SK-N-SH (cell line): ENCODE measurements at regions not wholly inside any gene's neighbourhood (a gene's known extent, or its start where the extent isn't known, plus 50 kb on each side); places are given as distances from the start of the nearest gene placed in this dataset.

Experiments used
- CHD2 ChIP-seq: fragments of 150-350 bp; IDR thresholded peaks from 2 replicates; pipeline ENCODE4 v1.6.1; 2018; ENCODE audit warnings: low read length; ENCODE audit not compliant: partially characterized antibody
- NFIC ChIP-seq: IDR thresholded peaks from 2 replicates; pipeline ENCODE4 v1.4.0; 2012; ENCODE audit warnings: borderline replicate concordance
- RCOR1 ChIP-seq: fragments of 150-350 bp; IDR thresholded peaks from 2 replicates; pipeline ENCODE4 v1.6.1; 2017; ENCODE audit warnings: antibody characterized with exemption, low read length
- SMC3 ChIP-seq: IDR thresholded peaks from 2 replicates; pipeline ENCODE4 v1.6.1; 2012; ENCODE audit warnings: low read depth, low read length, improper control_type of control experiment
- TEAD4 ChIP-seq: IDR thresholded peaks from 2 replicates; pipeline ENCODE4 v1.4.0; 2012; ENCODE audit warnings: mild to moderate bottlenecking, borderline replicate concordance; ENCODE audit not compliant: insufficient read depth
- YY1 ChIP-seq: IDR thresholded peaks from 2 replicates; pipeline ENCODE4 v1.4.0; 2012; ENCODE audit warnings: low read depth, mild to moderate bottlenecking
- TF ChIP-seq, protein P1 (sequence below): IDR thresholded peaks from 2 replicates; pipeline ENCODE4 v1.4.0; 2012; ENCODE audit warnings: low read depth
- TF ChIP-seq, protein P2 (sequence below): fragments of 200-600 bp; sonication (generic); IDR thresholded peaks from 2 replicates; pipeline ENCODE4 v1.6.1; 2017; ENCODE audit warnings: antibody characterized with exemption, mild to moderate bottlenecking, moderate library complexity
- TF ChIP-seq, protein P3 (sequence below): IDR thresholded peaks from 2 replicates; pipeline ENCODE4 v1.6.1; 2012; ENCODE audit warnings: mild to moderate bottlenecking, low read depth, low read length, moderate library complexity
- TF ChIP-seq, protein P4 (sequence below): fragments of 150-350 bp; IDR thresholded peaks from 2 replicates; pipeline ENCODE4 v1.6.1; 2017; ENCODE audit warnings: antibody characterized with exemption, low read length, low read depth, borderline replicate concordance

DNA sequence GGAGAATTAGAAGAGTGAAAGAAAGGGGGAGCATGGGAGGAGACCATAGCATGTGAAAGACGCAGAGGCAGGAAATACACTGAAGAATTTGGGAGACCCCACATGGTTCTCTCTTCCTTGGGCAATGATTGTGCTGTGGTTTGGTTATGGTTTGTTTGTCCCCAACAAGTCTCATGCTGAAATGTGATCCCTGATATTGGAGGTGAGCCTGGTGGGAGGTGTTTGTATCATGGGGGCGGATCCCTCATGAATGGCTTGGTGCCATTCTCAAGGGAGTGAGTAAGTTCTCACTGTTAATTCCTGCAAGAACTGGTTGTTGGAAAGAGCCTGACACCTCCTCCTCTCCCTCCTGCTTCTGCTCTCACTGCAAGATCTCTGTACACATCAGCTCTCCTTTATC, 78.6 kb upstream of the RAI2 start:
- no peak for TF ChIP-seq NFIC
- TF ChIP-seq, protein P1, sequence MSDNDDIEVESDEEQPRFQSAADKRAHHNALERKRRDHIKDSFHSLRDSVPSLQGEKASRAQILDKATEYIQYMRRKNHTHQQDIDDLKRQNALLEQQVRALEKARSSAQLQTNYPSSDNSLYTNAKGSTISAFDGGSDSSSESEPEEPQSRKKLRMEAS: no peak
- TF ChIP-seq, protein P2, sequence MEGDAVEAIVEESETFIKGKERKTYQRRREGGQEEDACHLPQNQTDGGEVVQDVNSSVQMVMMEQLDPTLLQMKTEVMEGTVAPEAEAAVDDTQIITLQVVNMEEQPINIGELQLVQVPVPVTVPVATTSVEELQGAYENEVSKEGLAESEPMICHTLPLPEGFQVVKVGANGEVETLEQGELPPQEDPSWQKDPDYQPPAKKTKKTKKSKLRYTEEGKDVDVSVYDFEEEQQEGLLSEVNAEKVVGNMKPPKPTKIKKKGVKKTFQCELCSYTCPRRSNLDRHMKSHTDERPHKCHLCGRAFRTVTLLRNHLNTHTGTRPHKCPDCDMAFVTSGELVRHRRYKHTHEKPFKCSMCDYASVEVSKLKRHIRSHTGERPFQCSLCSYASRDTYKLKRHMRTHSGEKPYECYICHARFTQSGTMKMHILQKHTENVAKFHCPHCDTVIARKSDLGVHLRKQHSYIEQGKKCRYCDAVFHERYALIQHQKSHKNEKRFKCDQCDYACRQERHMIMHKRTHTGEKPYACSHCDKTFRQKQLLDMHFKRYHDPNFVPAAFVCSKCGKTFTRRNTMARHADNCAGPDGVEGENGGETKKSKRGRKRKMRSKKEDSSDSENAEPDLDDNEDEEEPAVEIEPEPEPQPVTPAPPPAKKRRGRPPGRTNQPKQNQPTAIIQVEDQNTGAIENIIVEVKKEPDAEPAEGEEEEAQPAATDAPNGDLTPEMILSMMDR: no peak
- TF ChIP-seq, protein P3, sequence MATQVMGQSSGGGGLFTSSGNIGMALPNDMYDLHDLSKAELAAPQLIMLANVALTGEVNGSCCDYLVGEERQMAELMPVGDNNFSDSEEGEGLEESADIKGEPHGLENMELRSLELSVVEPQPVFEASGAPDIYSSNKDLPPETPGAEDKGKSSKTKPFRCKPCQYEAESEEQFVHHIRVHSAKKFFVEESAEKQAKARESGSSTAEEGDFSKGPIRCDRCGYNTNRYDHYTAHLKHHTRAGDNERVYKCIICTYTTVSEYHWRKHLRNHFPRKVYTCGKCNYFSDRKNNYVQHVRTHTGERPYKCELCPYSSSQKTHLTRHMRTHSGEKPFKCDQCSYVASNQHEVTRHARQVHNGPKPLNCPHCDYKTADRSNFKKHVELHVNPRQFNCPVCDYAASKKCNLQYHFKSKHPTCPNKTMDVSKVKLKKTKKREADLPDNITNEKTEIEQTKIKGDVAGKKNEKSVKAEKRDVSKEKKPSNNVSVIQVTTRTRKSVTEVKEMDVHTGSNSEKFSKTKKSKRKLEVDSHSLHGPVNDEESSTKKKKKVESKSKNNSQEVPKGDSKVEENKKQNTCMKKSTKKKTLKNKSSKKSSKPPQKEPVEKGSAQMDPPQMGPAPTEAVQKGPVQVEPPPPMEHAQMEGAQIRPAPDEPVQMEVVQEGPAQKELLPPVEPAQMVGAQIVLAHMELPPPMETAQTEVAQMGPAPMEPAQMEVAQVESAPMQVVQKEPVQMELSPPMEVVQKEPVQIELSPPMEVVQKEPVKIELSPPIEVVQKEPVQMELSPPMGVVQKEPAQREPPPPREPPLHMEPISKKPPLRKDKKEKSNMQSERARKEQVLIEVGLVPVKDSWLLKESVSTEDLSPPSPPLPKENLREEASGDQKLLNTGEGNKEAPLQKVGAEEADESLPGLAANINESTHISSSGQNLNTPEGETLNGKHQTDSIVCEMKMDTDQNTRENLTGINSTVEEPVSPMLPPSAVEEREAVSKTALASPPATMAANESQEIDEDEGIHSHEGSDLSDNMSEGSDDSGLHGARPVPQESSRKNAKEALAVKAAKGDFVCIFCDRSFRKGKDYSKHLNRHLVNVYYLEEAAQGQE: no peak
- TF ChIP-seq YY1: no peak
- TF ChIP-seq RCOR1: no peak
- no peak for TF ChIP-seq SMC3
- TF ChIP-seq, protein P4, sequence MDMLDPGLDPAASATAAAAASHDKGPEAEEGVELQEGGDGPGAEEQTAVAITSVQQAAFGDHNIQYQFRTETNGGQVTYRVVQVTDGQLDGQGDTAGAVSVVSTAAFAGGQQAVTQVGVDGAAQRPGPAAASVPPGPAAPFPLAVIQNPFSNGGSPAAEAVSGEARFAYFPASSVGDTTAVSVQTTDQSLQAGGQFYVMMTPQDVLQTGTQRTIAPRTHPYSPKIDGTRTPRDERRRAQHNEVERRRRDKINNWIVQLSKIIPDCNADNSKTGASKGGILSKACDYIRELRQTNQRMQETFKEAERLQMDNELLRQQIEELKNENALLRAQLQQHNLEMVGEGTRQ: no peak
- no peak for TF ChIP-seq CHD2
- no peak for TF ChIP-seq TEAD4
